ENCODE measurements at regions not wholly inside any gene's neighbourhood (a gene's known extent, or its start where the extent isn't known, plus 50 kb on each side); places are given as distances from the start of the nearest gene placed in this dataset.

DNA sequence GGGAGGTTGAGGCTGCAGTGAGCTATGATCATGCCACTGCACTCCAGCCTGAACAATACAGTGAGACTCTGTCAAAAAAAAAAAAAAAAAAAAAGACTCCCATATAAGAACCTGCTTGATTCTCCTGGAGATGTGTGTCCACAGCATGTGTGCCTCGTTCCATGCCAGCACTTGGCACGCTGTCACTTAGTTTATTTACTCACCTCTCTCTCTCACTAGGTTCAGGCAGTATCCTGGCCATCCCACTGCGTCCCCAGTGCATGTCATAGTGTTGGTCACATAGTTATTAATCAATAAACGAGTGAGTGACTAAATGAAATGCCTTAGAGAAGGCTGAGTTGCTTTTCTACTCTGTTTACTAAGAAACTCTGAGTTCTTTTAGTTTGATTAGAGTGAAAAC, 79.1 kb upstream of the GPR12 start:
- TF ChIP-seq, protein P1, sequence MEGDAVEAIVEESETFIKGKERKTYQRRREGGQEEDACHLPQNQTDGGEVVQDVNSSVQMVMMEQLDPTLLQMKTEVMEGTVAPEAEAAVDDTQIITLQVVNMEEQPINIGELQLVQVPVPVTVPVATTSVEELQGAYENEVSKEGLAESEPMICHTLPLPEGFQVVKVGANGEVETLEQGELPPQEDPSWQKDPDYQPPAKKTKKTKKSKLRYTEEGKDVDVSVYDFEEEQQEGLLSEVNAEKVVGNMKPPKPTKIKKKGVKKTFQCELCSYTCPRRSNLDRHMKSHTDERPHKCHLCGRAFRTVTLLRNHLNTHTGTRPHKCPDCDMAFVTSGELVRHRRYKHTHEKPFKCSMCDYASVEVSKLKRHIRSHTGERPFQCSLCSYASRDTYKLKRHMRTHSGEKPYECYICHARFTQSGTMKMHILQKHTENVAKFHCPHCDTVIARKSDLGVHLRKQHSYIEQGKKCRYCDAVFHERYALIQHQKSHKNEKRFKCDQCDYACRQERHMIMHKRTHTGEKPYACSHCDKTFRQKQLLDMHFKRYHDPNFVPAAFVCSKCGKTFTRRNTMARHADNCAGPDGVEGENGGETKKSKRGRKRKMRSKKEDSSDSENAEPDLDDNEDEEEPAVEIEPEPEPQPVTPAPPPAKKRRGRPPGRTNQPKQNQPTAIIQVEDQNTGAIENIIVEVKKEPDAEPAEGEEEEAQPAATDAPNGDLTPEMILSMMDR (conservative IDR thresholded peaks at IDR 0.05; ENCODE audit: control insufficient read depth, insufficient read depth, low read depth, low read length), result no peak
- DNase-seq (ENCODE audit: low read depth), result no peak
- H3K4me3 ChIP-seq (ENCODE audit: control insufficient read depth, low read depth, low read length), result no peak overlapping the region

DNA sequence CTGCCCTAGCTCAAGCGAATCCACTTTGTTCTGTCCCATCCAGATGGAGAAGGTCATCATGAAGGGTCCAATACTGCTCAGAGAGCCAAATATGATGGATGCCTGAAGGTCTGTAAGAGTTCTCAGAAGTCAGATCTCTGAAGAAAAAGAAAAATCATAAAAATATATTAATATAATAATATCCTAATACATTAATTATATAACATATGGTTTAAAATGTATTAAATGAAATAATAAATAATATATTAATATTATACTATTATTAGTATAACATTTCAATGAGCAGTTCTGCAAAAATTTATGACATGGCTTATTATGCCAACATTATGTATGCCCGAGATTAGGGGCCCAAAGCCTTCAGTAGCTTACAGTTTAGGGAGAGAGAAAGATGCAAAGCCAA, 78.2 kb upstream of the GPR12 start:
- TF ChIP-seq, protein P1 (conservative IDR thresholded peaks at IDR 0.05; ENCODE audit: control insufficient read depth, insufficient read depth, low read depth, low read length), result no peak
- no peak for DNase-seq (ENCODE audit: low read depth)
- H3K4me3 ChIP-seq (ENCODE audit: control insufficient read depth, low read depth, low read length), result no peak overlapping the region

DNA sequence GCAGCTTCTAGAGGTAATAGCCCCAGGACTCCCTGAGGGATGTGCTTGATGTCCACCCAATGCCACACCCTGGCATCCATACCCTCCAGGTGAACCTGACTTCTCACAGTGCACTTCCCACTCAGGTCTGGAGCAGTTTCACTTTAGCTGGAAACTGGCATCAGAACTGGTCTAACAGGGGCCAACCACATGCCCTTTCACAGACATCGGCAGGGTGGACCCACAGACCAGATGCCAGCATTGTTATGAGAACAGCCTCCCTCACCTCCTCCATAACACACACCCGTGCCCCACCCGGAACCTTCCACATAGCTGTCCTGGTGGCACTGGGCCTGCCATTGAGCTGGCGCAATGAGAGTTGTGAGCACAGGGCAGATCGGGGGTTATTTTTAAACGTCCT, 77.4 kb upstream of the GPR12 start:
- no peak overlapping the region for H3K4me3 ChIP-seq (ENCODE audit: control insufficient read depth, low read depth, low read length)
- DNase-seq (ENCODE audit: low read depth), result no peak
- TF ChIP-seq, protein P1 (conservative IDR thresholded peaks at IDR 0.05; ENCODE audit: control insufficient read depth, insufficient read depth, low read depth, low read length), result no peak

DNA sequence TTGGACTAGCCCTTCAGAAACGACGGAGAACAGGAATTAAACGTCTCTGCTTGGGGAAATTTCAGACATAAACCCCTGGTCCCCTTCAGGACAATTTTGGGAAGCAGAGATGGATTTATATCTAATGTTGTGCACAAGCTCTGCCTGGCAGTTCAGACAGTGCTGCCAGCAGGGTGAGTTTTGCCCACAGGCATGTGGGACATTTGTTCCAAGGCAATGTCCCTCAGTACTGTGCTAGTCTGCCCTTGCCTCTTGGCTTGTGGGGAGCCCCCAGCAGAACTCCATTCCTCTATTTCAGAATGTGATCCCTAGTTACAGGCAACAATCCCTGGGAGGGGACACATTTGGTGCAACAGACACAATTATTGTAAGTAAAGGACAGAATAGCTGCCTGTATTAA, 76.5 kb upstream of the GPR12 start:
- no peak overlapping the region for H3K4me3 ChIP-seq (ENCODE audit: control insufficient read depth, low read depth, low read length)
- TF ChIP-seq, protein P1 (conservative IDR thresholded peaks at IDR 0.05; ENCODE audit: control insufficient read depth, insufficient read depth, low read depth, low read length), result no peak
- no peak for DNase-seq (ENCODE audit: low read depth)

DNA sequence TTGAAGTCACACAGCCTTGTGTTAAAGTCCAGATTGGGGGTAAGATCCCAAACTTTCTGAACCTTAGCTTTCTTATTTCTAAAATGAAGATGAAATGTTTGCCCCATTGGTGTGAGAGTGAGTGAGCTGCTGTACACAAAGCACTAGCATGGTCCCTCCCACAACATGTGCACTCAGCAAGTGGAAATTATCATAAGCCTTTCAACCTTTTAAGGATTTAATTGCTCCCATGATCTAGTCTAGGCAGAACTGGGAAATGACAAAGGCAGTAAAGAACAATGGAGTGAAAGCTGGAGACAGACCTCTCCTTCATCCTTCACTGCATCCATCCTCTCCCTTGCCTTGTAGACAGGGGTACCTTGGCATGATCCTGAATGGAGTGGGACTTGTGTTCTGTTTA, 76.0 kb upstream of the GPR12 start:
- no peak for DNase-seq (ENCODE audit: low read depth)
- TF ChIP-seq, protein P1 (conservative IDR thresholded peaks at IDR 0.05; ENCODE audit: control insufficient read depth, insufficient read depth, low read depth, low read length), result no peak

DNA sequence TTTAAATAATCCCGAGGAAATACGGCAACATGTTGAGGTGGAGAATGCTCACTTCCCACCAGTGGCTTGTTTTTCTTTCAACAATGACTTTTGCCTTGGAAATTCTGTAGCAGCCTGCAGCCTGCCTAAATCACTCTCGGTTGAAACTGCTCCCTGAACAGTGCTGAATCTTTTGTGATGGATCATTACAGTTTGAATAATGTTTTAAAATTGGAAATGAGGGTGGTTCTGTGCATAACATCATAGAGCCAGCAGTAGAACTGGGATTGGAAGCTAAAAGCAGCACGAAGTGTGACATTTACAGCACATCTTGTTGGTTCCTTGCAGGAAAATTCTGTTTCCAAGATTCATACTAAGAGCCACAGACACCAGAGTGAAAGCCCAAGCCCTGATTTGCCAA, 74.1 kb upstream of the GPR12 start:
- no peak for DNase-seq (ENCODE audit: low read depth)
- TF ChIP-seq, protein P1 (conservative IDR thresholded peaks at IDR 0.05; ENCODE audit: control insufficient read depth, insufficient read depth, low read depth, low read length), result no peak
- H3K4me3 ChIP-seq (ENCODE audit: control insufficient read depth, low read depth, low read length), result no peak overlapping the region

More for the DNA sequence above, 76.0 kb upstream of the GPR12 start:
- no peak overlapping the region for H3K4me3 ChIP-seq (ENCODE audit: control insufficient read depth, low read depth, low read length)

DNA sequence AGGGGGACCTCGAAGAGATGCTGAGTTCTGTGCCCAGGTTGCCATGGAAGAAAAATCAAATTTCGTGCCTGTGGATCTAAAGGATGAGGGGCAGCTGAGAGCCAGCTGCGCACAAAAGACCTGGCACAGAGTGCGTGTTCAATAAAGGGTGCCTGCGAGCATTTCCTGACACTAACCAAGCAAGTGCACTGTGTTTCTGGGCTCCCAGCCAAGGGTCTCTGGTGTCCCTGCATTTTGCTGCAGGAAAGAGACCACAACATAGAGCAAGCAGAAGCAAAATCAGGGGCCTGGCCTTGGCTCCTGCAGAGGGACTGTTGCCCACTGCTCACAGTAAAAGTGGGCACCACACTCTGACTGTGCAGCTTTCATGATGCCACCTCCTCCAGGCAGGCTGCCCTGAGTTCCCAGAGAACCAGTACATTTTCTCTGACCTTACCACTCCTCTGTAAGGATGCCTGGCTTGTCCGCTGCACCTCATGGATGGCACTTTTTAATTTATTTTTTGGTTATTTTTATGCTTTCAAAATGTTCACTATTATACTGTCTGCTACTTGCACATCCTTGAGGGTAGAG, 70.8 kb upstream of the GPR12 start:
- TF ChIP-seq, protein P1 (conservative IDR thresholded peaks at IDR 0.05; ENCODE audit: control insufficient read depth, insufficient read depth, low read depth, low read length), result no peak
- no peak for DNase-seq (ENCODE audit: low read depth)
- H3K4me3 ChIP-seq (ENCODE audit: control insufficient read depth, low read depth, low read length), result no peak overlapping the region
